ENCODE measurements at regions not wholly inside any gene's neighbourhood (a gene's known extent, or its start where the extent isn't known, plus 50 kb on each side); places are given as distances from the start of the nearest gene placed in this dataset.
"Not testable (repeated sequence)": the region's sequence is repeated elsewhere in the genome, so short reads cannot be mapped to it uniquely, and the experiment has no call there.

- FAIRE-seq, result no peak
- H3K4me1 ChIP-seq (ENCODE audit: control insufficient read depth in 2 of 3, insufficient read depth in 2 of 3, low read depth in 1 of 3, low read length in 3 of 3), result no peaks in the 10 kb centered on the region
These were observed 146.4 kb upstream of the PROKR2 start for GRCh38 chr20:5463007-5463686.

GRCh38 chr20:5453745-5454144 is 137.0 kb upstream of the PROKR2 start:
- DNase-seq; H3K9me3 ChIP-seq (ENCODE audit: control insufficient read depth in 2 of 3, insufficient read depth in 1 of 3, low read length in 3 of 3); H3K4me1 ChIP-seq (ENCODE audit: control insufficient read depth in 2 of 3, insufficient read depth in 2 of 3, low read depth in 1 of 3, low read length in 3 of 3); FAIRE-seq; H3K36me3 ChIP-seq (ENCODE audit: control insufficient read depth in 2 of 3, insufficient read depth in 3 of 3, low read length in 3 of 3); H3K9ac ChIP-seq (ENCODE audit: low read length in 3 of 3); intact Hi-C loops (cut with DNase I); H3K27ac ChIP-seq (ENCODE audit: low read depth in 2 of 2, low read length in 2 of 2); H3K4me3 ChIP-seq (ENCODE audit: low read length in 3 of 3); H3K27me3 ChIP-seq (ENCODE audit: control insufficient read depth, insufficient read depth, low read length): not testable (repeated sequence)

More at GRCh38 chr20:5463007-5463686, 146.4 kb upstream of the PROKR2 start:
- no peak for TF ChIP-seq CTCF (IDR thresholded peaks at IDR 0.05; ENCODE audit: borderline replicate concordance, extremely low read depth, insufficient read depth)
- Histone ChIP-seq H3K36me3 (ENCODE audit: control insufficient read depth in 2 of 3, insufficient read depth in 3 of 3, low read length in 3 of 3) (no peaks in the 10 kb centered on the region), H3K4me3 (ENCODE audit: low read length in 3 of 3) (no peak overlapping the region), H3K27me3 (ENCODE audit: control insufficient read depth, insufficient read depth, low read length) (no peaks in the 10 kb centered on the region), H3K9ac (ENCODE audit: low read length in 3 of 3) (no peak overlapping the region), H3K27ac (ENCODE audit: low read depth in 2 of 2, low read length in 2 of 2) (no peak overlapping the region), H3K9me3 (ENCODE audit: control insufficient read depth in 2 of 3, insufficient read depth in 1 of 3, low read length in 3 of 3) (no peaks in the 10 kb centered on the region)
- intact Hi-C loops (cut with DNase I), result no loop called here
- DNase-seq, result no peak

GRCh38 chr20:5453316-5453715 is 136.6 kb upstream of the PROKR2 start:
- H3K9ac ChIP-seq (ENCODE audit: low read length in 3 of 3); H3K27me3 ChIP-seq (ENCODE audit: control insufficient read depth, insufficient read depth, low read length); H3K4me3 ChIP-seq (ENCODE audit: low read length in 3 of 3); FAIRE-seq; intact Hi-C loops (cut with DNase I); H3K9me3 ChIP-seq (ENCODE audit: control insufficient read depth in 2 of 3, insufficient read depth in 1 of 3, low read length in 3 of 3); H3K4me1 ChIP-seq (ENCODE audit: control insufficient read depth in 2 of 3, insufficient read depth in 2 of 3, low read depth in 1 of 3, low read length in 3 of 3); H3K27ac ChIP-seq (ENCODE audit: low read depth in 2 of 2, low read length in 2 of 2); H3K36me3 ChIP-seq (ENCODE audit: control insufficient read depth in 2 of 3, insufficient read depth in 3 of 3, low read length in 3 of 3); DNase-seq: not testable (repeated sequence)

- H3K4me1 ChIP-seq (ENCODE audit: control insufficient read depth in 2 of 3, insufficient read depth in 2 of 3, low read depth in 1 of 3, low read length in 3 of 3); H3K9ac ChIP-seq (ENCODE audit: low read length in 3 of 3); H3K27me3 ChIP-seq (ENCODE audit: control insufficient read depth, insufficient read depth, low read length); H3K36me3 ChIP-seq (ENCODE audit: control insufficient read depth in 2 of 3, insufficient read depth in 3 of 3, low read length in 3 of 3); DNase-seq; H3K4me3 ChIP-seq (ENCODE audit: low read length in 3 of 3); intact Hi-C loops (cut with DNase I); FAIRE-seq; H3K9me3 ChIP-seq (ENCODE audit: control insufficient read depth in 2 of 3, insufficient read depth in 1 of 3, low read length in 3 of 3); H3K27ac ChIP-seq (ENCODE audit: low read depth in 2 of 2, low read length in 2 of 2): not testable (repeated sequence)
These were observed 135.9 kb upstream of the PROKR2 start for GRCh38 chr20:5452691-5453090.

- H3K4me1 ChIP-seq (ENCODE audit: control insufficient read depth in 2 of 3, insufficient read depth in 2 of 3, low read depth in 1 of 3, low read length in 3 of 3); H3K9ac ChIP-seq (ENCODE audit: low read length in 3 of 3); H3K4me3 ChIP-seq (ENCODE audit: low read length in 3 of 3); FAIRE-seq; H3K27ac ChIP-seq (ENCODE audit: low read depth in 2 of 2, low read length in 2 of 2); H3K9me3 ChIP-seq (ENCODE audit: control insufficient read depth in 2 of 3, insufficient read depth in 1 of 3, low read length in 3 of 3); DNase-seq; H3K27me3 ChIP-seq (ENCODE audit: control insufficient read depth, insufficient read depth, low read length); intact Hi-C loops (cut with DNase I); H3K36me3 ChIP-seq (ENCODE audit: control insufficient read depth in 2 of 3, insufficient read depth in 3 of 3, low read length in 3 of 3): not testable (repeated sequence)
These were observed 135.5 kb upstream of the PROKR2 start for GRCh38 chr20:5452286-5452685.
